ENCODE measurements at regions not wholly inside any gene's neighbourhood (a gene's known extent, or its start where the extent isn't known, plus 50 kb on each side); places are given as distances from the start of the nearest gene placed in this dataset.

GRCh38 chr4:124060261-124060918 lies 652.1 kb downstream of the ANKRD50 start:
- no peak overlapping the region for H2AFZ ChIP-seq (ENCODE audit: low read depth, low read length)
- no peaks in the 10 kb centered on the region for H3K36me3 ChIP-seq (ENCODE audit: insufficient read depth, low read length)
- H3K27me3 ChIP-seq (ENCODE audit: insufficient read depth, low read depth, low read length): no peaks in the 10 kb centered on the region
- no peaks in the 10 kb centered on the region for H4K20me1 ChIP-seq (ENCODE audit: insufficient read depth)
- no peaks in the 10 kb centered on the region for H3K79me2 ChIP-seq (replicated peaks; ENCODE audit: insufficient read depth, low read length)
- no peak overlapping the region for H3K4me3 ChIP-seq (ENCODE audit: low read length)
- no peak overlapping the region for H3K9ac ChIP-seq (ENCODE audit: low read length)
- no peaks in the 10 kb centered on the region for H3K9me3 ChIP-seq (ENCODE audit: low read length)
- H3F3A ChIP-seq (ENCODE audit: insufficient read depth, low read length, poor library complexity, severe bottlenecking): no peaks in the 10 kb centered on the region
- no peak for TF ChIP-seq POLR2AphosphoS5 (IDR thresholded peaks at IDR 0.05)
- TF ChIP-seq EZH2 (IDR thresholded peaks at IDR 0.05; ENCODE audit: borderline replicate concordance, insufficient read depth, low read length, poor library complexity, severe bottlenecking): no peak
- TF ChIP-seq TAF1 (IDR thresholded peaks at IDR 0.05; ENCODE audit: low read depth): no peak
- TF ChIP-seq SMC3 (conservative IDR thresholded peaks at IDR 0.05; ENCODE audit: poor library complexity): no peak
- no peak for TF ChIP-seq MXI1 (conservative IDR thresholded peaks at IDR 0.05; ENCODE audit: poor library complexity, severe bottlenecking)
- no peak for TF ChIP-seq CTCF (IDR thresholded peaks at IDR 0.05; ENCODE audit: poor library complexity, severe bottlenecking)
- H3K9me2 ChIP-seq (ENCODE audit: insufficient read depth, low read length): no peaks in the 10 kb centered on the region
- H3K4me2 ChIP-seq (ENCODE audit: low read length): no peak overlapping the region
- H3K27ac ChIP-seq (ENCODE audit: low read length): no peak overlapping the region

GRCh38 chr4:124061413-124061812 lies 651.1 kb downstream of the ANKRD50 start:
- Histone ChIP-seq H3K27ac (ENCODE audit: low read length) (no peak overlapping the region), H3K79me2 (replicated peaks; ENCODE audit: insufficient read depth, low read length) (no peaks in the 10 kb centered on the region)
- TF ChIP-seq REST (IDR thresholded peaks at IDR 0.05; ENCODE audit: borderline replicate concordance): no peak
- no peak for TF ChIP-seq RAD21 (conservative IDR thresholded peaks at IDR 0.05)
- TF ChIP-seq CTCF (IDR thresholded peaks at IDR 0.05; ENCODE audit: poor library complexity, severe bottlenecking): no peak
- no peak for TF ChIP-seq EZH2 (IDR thresholded peaks at IDR 0.05; ENCODE audit: borderline replicate concordance, insufficient read depth, low read length, poor library complexity, severe bottlenecking)
- TF ChIP-seq EP300 (conservative IDR thresholded peaks at IDR 0.05; ENCODE audit: poor library complexity, severe bottlenecking): no peak
- no peak for TF ChIP-seq SMC3 (conservative IDR thresholded peaks at IDR 0.05; ENCODE audit: poor library complexity)
- no peak for TF ChIP-seq POLR2AphosphoS5 (IDR thresholded peaks at IDR 0.05)
- TF ChIP-seq TAF1 (IDR thresholded peaks at IDR 0.05; ENCODE audit: low read depth): no peak
- TF ChIP-seq MXI1 (conservative IDR thresholded peaks at IDR 0.05; ENCODE audit: poor library complexity, severe bottlenecking): no peak

More at GRCh38 chr4:124061413-124061812, 651.1 kb downstream of the ANKRD50 start:
- Histone ChIP-seq H3K4me2 (ENCODE audit: low read length) (no peak overlapping the region), H3K27me3 (ENCODE audit: insufficient read depth, low read depth, low read length) (no peaks in the 10 kb centered on the region), H4K20me1 (ENCODE audit: insufficient read depth) (no peaks in the 10 kb centered on the region), H3F3A (ENCODE audit: insufficient read depth, low read length, poor library complexity, severe bottlenecking) (no peaks in the 10 kb centered on the region), H2AFZ (ENCODE audit: low read depth, low read length) (no peak overlapping the region), H3K9ac (ENCODE audit: low read length) (no peak overlapping the region), H3K9me3 (ENCODE audit: low read length) (no peaks in the 10 kb centered on the region), H3K4me3 (ENCODE audit: low read length) (no peak overlapping the region), H3K9me2 (ENCODE audit: insufficient read depth, low read length) (no peaks in the 10 kb centered on the region), H3K36me3 (ENCODE audit: insufficient read depth, low read length) (no peaks in the 10 kb centered on the region)

Measured in neural cell (in vitro differentiated cells).